Activated T-cell treated with anti-CD3 and anti-CD28 coated beads for 4 hours (primary cell): ENCODE measurements at regions not wholly inside any gene's neighbourhood (a gene's known extent, or its start where the extent isn't known, plus 50 kb on each side); places are given as distances from the start of the nearest gene placed in this dataset.

ENCODE experiments used
- DNase-seq: peaks from one replicate; pipeline ENCODE4 v3.0.0-alpha.2; 2020

DNA sequence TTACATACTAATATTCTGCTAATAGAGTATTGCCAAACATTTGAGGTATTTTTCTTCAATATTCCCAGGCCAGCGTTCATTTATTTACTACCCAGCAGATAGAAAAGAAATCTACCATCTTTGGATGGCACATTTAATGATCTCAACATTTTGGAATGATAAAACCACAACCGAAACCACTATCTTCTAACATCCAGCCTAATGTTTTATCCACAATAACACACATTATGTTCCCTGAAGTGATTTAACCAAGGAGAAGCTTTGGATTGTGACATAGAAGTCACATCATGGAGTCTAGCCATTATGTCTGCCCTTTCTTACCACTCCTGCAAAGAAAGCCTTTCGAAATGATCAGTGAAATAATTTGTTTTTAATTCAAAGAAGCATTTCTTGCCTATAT lies 497.1 kb upstream of the PLXNA2 start:
- DNase-seq = no peak

GRCh38 chr1:208743361-208743760 lies 499.2 kb upstream of the PLXNA2 start:
- DNase-seq = no peak

DNA sequence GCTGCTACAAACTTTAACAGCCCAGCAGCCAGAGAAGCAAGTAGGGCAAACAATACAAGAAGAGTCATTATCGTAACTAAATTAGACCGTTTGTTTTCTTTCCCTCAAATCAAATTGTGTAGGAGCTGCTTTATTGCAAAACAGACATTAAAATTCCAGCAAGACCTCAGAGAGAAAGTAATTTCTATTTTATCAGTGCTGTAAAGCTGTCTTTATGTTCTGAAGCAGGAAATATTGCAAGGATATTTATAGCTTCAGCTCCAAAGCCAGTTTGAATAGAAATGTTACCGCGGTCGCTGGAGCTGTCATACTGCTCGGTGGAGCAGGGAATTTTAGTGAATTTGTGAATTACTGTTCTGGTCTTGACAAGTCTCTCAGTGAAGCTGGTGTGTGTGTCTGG lies 503.8 kb upstream of the PLXNA2 start:
- DNase-seq = no peak

GRCh38 chr1:208748387-208749165 lies 504.4 kb upstream of the PLXNA2 start:
- DNase-seq = no peak

- no peak for DNase-seq
Measured at GRCh38 chr1:208756339-208756981, 512.3 kb upstream of the PLXNA2 start.

DNA sequence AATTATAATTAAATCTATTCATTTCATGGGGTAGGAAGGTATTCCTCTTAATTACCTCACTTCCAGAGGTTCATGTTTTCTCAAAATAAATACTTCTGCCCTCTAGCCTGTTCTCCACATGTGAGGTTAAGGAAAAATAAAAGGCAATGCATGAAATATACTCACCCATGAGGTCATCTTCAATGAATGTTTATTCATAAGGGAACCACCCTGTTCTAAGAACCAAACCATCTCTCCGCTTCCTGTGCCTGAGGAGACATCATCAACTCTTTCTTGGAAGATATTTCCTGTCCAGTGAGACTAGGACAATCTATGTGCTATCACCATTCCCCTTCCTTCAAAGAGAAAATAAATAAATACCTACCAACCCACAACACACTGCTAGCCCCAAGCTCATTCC lies 513.7 kb upstream of the PLXNA2 start:
- no peak for DNase-seq

- DNase-seq = no peak
Measured at GRCh38 chr1:208759255-208759654, 515.1 kb upstream of the PLXNA2 start.

- no peak for DNase-seq
Measured at GRCh38 chr1:208763971-208764370, 519.8 kb upstream of the PLXNA2 start.

GRCh38 chr1:208766832-208767231 lies 522.6 kb upstream of the PLXNA2 start:
- DNase-seq = no peak

DNA sequence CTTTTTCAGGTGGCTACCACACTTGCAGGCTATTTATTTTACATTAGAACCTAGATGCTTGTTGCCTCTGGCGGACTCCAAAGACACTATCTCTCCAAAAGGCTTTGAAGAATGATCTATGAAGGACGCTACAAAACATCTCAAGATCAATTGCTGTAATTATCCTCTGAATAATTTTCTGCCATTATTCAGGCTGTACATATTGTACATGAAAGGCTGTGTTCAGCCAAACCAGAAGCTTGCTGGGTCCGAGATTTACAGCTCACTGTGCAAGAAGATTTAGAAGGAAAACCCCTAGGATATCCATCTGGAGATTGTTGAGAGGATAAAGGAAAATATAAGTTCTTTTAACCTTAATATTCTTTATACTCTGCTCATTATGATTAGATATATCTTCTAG lies 523.6 kb upstream of the PLXNA2 start:
- DNase-seq = no peak

DNA sequence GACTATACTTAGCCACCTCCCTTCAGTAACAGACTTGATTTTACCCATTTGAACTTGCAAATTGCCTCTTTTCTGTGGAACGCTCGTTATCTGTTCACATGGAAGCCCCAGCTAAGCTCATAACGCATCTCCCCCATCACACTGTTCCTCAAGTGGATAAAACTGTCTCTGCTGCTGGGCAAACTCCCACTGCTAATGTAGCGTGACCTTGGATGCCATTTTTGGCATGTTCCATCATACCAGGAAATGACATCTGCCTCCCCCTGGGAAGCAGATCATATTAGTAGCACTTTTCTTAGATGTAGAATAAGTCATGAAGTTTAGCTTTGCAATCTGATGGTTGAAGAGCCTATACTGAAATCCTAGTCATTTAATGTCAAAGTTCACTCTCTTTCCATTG lies 528.7 kb upstream of the PLXNA2 start:
- no peak for DNase-seq

- no peak for DNase-seq
Measured at GRCh38 chr1:208775841-208776240, 531.7 kb upstream of the PLXNA2 start.

DNA sequence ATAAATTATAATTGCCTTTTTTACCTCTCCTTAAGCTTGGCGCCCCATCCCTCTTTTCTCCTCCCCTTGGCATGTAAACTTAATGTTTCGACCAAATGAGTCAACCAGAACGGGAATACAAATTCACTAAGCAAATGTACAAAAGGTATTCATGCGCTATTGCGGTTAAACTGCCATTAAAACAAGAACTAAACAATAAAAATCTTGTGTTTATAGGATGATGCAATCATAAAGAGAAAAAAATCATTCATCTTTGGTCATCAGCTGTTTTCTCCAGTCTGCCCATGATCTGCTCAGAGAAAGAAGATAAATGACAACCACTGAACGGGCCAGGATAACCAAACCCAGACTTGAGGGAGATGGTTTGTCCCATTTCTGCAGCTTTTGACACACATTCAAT lies 534.2 kb upstream of the PLXNA2 start:
- no peak for DNase-seq

DNA sequence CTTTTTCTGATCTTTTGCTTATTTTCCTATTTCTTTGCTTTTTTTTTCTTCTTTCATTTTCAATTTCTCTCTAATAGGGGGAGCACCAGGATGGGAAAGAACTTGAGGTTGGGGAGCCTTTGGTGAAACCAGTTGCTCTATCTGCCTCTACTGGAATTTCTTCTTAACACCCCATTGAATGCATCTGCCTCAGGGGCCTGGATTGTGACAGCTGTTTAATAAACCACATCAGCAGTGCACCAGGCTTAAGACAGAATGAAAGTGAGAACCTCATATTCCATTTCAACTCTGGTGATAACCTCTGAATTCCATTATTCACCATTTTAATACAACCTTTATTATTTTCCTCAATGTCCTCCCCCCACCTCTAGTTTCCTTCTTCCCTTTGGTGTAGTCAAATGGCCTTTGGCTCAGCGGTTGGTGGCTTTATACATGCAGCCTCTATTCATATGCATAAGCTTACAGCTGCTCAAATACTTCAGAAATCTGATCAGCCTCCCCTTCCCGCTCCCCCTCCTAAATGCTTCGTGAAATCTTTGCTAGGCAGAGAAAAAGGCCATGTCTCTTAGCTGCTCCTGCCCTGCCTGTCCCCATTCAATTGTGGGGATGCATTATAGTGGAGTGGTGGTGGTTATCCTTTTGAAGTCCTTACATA lies 537.3 kb upstream of the PLXNA2 start:
- DNase-seq = no peak

GRCh38 chr1:208782186-208782585 lies 538.0 kb upstream of the PLXNA2 start:
- DNase-seq = no peak

- DNase-seq = no peak
Measured at GRCh38 chr1:208785629-208786028, 541.4 kb upstream of the PLXNA2 start.

DNA sequence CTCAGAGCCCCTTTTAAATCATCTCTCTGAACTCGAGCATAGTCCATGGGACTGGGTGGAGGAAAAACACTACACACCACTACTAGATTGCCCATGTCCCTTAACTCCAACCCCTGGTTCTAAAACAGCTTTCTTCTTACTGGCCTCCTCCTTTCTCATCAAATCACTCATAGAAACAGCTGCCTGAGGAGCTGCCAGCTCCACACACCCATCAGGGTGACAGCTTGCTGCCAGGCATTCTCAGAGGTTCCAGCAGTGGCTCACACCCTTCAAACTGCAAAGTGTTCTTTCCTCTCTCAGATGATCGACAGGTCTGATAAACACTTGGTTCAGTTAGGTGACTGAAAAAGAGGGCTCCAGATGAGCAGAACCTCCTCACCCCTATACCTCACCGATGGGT lies 543.0 kb upstream of the PLXNA2 start:
- no peak for DNase-seq

- no peak for DNase-seq
Measured at GRCh38 chr1:208788013-208788540, 543.9 kb upstream of the PLXNA2 start.

DNA sequence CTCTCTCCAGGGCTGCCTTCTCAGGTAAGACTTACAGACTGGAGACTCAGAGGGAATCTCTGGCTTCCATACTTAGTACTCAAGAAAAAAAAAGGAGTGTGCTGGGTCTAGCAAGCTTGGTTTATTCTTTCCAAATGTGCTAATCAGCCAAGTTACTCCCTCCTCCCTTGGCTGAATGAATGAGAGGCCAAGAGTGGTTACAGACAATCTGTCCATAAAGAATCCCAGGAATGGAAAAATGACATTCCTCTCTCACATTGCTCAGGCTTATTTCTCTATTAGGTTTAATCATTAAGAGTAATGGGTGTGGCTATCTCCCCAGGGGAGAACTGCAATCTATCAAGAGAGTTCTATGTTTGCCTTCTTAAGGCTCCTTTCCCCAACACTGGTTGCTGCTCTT lies 547.3 kb upstream of the PLXNA2 start:
- no peak for DNase-seq

GRCh38 chr1:208793861-208794345 lies 549.7 kb upstream of the PLXNA2 start:
- DNase-seq = no peak

DNA sequence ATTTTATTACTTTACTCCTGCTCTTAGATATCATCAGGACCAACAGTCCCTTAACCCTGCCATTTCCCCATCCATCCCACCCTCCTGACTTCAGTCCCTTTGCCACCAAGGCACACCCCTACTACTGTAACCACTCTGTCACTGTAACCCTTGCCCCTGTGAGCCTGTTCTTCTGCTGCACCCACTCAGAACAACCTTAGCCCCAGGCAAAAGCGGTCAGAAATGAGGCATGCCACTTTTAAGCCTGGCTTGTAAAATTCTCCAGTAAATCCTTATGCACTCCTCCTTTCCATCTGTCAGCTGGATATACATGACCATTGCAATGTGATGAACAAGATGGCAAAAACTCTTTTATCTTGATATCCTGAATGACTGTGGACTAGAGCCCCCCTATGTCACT lies 555.0 kb upstream of the PLXNA2 start:
- no peak for DNase-seq

DNA sequence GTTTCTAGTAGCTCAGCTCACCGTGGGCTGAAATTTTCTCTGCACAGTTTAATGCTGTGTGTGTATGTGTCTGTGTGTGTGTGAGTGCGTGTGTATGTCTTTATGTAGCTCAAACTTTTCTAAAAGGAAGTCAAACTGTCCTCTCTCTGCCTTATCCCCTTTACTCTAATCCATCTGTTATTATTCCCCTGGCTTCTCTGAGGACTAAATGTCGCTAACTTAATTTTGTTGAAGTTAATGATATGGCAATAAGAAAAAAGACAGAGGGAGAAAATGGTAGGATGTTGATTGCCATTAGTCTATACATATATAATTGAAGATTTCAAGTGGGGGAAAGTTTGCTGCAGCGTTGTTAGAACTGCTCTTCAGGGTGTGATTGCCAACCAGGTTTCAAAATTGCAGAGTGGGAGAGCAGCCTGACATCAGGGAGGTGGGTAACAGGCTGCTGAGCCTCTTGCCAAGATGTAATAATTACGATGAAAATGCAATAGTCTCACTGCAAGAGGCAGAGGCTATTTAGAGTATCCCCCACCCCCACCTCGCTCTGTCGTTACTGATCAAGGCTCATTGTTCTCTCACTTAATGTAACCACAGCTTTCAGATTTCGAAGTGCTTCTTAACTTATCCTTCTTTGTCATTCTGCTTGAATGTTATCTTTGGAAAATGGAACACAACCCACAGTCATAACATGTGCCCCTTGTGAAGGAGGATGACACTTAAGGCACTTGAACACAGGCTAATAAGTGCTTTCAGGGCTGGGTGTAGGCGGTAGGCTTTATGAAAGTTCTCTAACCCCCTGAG lies 559.0 kb upstream of the PLXNA2 start:
- no peak for DNase-seq
